ENCODE measurements at regions not wholly inside any gene's neighbourhood (a gene's known extent, or its start where the extent isn't known, plus 50 kb on each side); places are given as distances from the start of the nearest gene placed in this dataset.

GRCh38 chr1:34320053-34320669 is 143.5 kb downstream of the C1orf94 start:
- intact Hi-C loops (cut with DNase I; ENCODE audit: low total_unique reads), result no loop called here
- H3K4me1 ChIP-seq, result no peaks in the 10 kb centered on the region
- no peak for TF ChIP-seq POLR2A (IDR thresholded peaks at IDR 0.05)
- no peak for TF ChIP-seq EP300 (IDR thresholded peaks at IDR 0.05)
- no peak for TF ChIP-seq POLR2AphosphoS5 (IDR thresholded peaks at IDR 0.05)
- TF ChIP-seq CTCF (IDR thresholded peaks at IDR 0.05), result no peak
- H3K36me3 ChIP-seq, result no peaks in the 10 kb centered on the region
- peaks cover 0 to 4% (median 0%) of the 10 kb centered on the region in 3 donors for H3K27me3 ChIP-seq
- no peak overlapping the region for H3K27ac ChIP-seq
- H3K9me3 ChIP-seq, result peaks cover 0 to 20% (median 14%) of the 10 kb centered on the region in 4 donors
- no peak overlapping the region for H3K4me3 ChIP-seq
- DNase-seq, result no peak
- 47 to 64% (median 49%) methylated on average over 1 of the region's 1 CpG for WGBS, 5 donors

GRCh38 chr1:34322969-34323368 is 146.3 kb downstream of the C1orf94 start:
- no peak for DNase-seq
- Histone ChIP-seq H3K4me3 (no peak overlapping the region), H3K9me3 (no peaks in the 10 kb centered on the region), H3K36me3 (no peaks in the 10 kb centered on the region), H3K27ac (no peak overlapping the region), H3K4me1 (no peaks in the 10 kb centered on the region), H3K27me3 (peaks cover 0 to 4% (median under 1%) of the 10 kb centered on the region in 3 donors)
- intact Hi-C loops (cut with DNase I; ENCODE audit: low total_unique reads), result no loop called here
- TF ChIP-seq EP300 (IDR thresholded peaks at IDR 0.05), result no peak
- no peak for TF ChIP-seq POLR2AphosphoS5 (IDR thresholded peaks at IDR 0.05)
- no peak for TF ChIP-seq POLR2A (IDR thresholded peaks at IDR 0.05)
- 50 to 70% (median 65%) methylated on average over 2 to 3 of the region's 3 CpGs for WGBS, 5 donors

GRCh38 chr1:34324879-34325440 is 148.3 kb downstream of the C1orf94 start:
- H3K4me3 ChIP-seq, result no peak overlapping the region
- intact Hi-C loops (cut with DNase I; ENCODE audit: low total_unique reads), result no loop called here
- H3K27me3 ChIP-seq, result peaks cover 0 to 5% (median 4%) of the 10 kb centered on the region in 3 donors
- H3K27ac ChIP-seq, result no peak overlapping the region
- no peaks in the 10 kb centered on the region for H3K4me1 ChIP-seq
- DNase-seq, result no peak
- no peak for TF ChIP-seq POLR2A (IDR thresholded peaks at IDR 0.05)
- TF ChIP-seq CTCF (IDR thresholded peaks at IDR 0.05), result no peak
- TF ChIP-seq POLR2AphosphoS5 (IDR thresholded peaks at IDR 0.05), result no peak
- no peak for TF ChIP-seq EP300 (IDR thresholded peaks at IDR 0.05)
- no peaks in the 10 kb centered on the region for H3K36me3 ChIP-seq
- H3K9me3 ChIP-seq, result no peaks in the 10 kb centered on the region
- WGBS, 5 donors, result 58 to 82% (median 70%) methylated on average over 10 of the region's 10 CpGs

GRCh38 chr1:34328281-34328799 is 151.6 kb downstream of the C1orf94 start:
- Histone ChIP-seq H3K36me3 (no peaks in the 10 kb centered on the region), H3K4me3 (no peak overlapping the region), H3K27me3 (peaks cover 0 to 5% (median 0%) of the 10 kb centered on the region in 3 donors), H3K27ac (no peak overlapping the region), H3K9me3 (no peaks in the 10 kb centered on the region), H3K4me1 (no peaks in the 10 kb centered on the region)
- 42 to 59% (median 54%) methylated on average over 8 of the region's 8 CpGs for WGBS, 5 donors
- intact Hi-C loops (cut with DNase I; ENCODE audit: low total_unique reads), result no loop called here
- TF ChIP-seq POLR2A (IDR thresholded peaks at IDR 0.05), result no peak
- no peak for TF ChIP-seq EP300 (IDR thresholded peaks at IDR 0.05)
- TF ChIP-seq POLR2AphosphoS5 (IDR thresholded peaks at IDR 0.05), result no peak
- no peak for TF ChIP-seq CTCF (IDR thresholded peaks at IDR 0.05)
- DNase-seq, result no peak

GRCh38 chr1:34330061-34330460 is 153.4 kb downstream of the C1orf94 start:
- Histone ChIP-seq H3K27ac (no peak overlapping the region), H3K4me1 (no peaks in the 10 kb centered on the region), H3K36me3 (no peaks in the 10 kb centered on the region), H3K27me3 (peaks cover 0 to 8% (median 0%) of the 10 kb centered on the region in 3 donors), H3K9me3 (no peaks in the 10 kb centered on the region), H3K4me3 (no peak overlapping the region)
- intact Hi-C loops (cut with DNase I; ENCODE audit: low total_unique reads), result no loop called here
- DNase-seq, result no peak
- TF ChIP-seq EP300 (IDR thresholded peaks at IDR 0.05) (no peak), POLR2AphosphoS5 (IDR thresholded peaks at IDR 0.05) (no peak), CTCF (IDR thresholded peaks at IDR 0.05) (no peak), POLR2A (IDR thresholded peaks at IDR 0.05) (no peak)
- 47 to 58% (median 51%) methylated on average over 3 of the region's 3 CpGs for WGBS, 5 donors
